Keratinocyte (primary cell): ENCODE measurements at regions not wholly inside any gene's neighbourhood (a gene's known extent, or its start where the extent isn't known, plus 50 kb on each side); places are given as distances from the start of the nearest gene placed in this dataset.

Experiments
- DNase-seq: peaks from one replicate; pipeline ENCODE4 v3.0.0-alpha.2; 2011; ENCODE audit warnings: low read depth, missing footprints, low spot score
- FAIRE-seq: peaks from 2 replicates; lab custom pipeline; 2011; peaks lifted over from hg19 to GRCh38; lab: Jason Lieb, UNC
- H2AFZ ChIP-seq: 2 replicates; pipeline ENCODE4 v1.6.0; 2012; ENCODE audit warnings: low read length, control low read depth, inconsistent platforms; ENCODE audit not compliant: control insufficient read depth
- H3K27ac ChIP-seq: 2 replicates; pipeline ENCODE4 v1.5.1; 2011; ENCODE audit warnings: low read length; ENCODE audit not compliant: control insufficient read depth, insufficient read depth
- H3K27me3 ChIP-seq: 3 replicates; pipeline ENCODE4 v1.6.0; 2011; ENCODE audit warnings: low read length; ENCODE audit not compliant: control insufficient read depth, insufficient read depth; ENCODE audit errors: extremely low read depth
- H3K36me3 ChIP-seq, 2 experiments: 2 replicates in 1 of 2; 3 replicates in 1 of 2; pipeline ENCODE4 v1.5.1; 2011; ENCODE audit warnings: low read length in 2 of 2, mild to moderate bottlenecking in 1 of 2; ENCODE audit not compliant: control insufficient read depth in 2 of 2, insufficient read depth in 2 of 2; ENCODE audit errors: extremely low read depth in 1 of 2
- H3K4me1 ChIP-seq: 3 replicates; pipeline ENCODE4 v1.5.1; 2011; ENCODE audit warnings: low read length; ENCODE audit not compliant: control insufficient read depth, insufficient read depth; ENCODE audit errors: extremely low read depth
- H3K4me2 ChIP-seq: 3 replicates; pipeline ENCODE4 v1.6.0; 2011; ENCODE audit warnings: low read depth, low read length; ENCODE audit not compliant: control insufficient read depth, insufficient read depth; ENCODE audit errors: extremely low read depth
- H3K4me3 ChIP-seq, 3 experiments: fragments of 200-600 bp in 1 of 3; sonication (generic) in 1 of 3; 2 replicates in 2 of 3; 3 replicates in 1 of 3; pipeline ENCODE4 v1.5.1; 2011 to 2016; ENCODE audit warnings: low read length in 3 of 3, mild to moderate bottlenecking in 3 of 3, control low read depth in 2 of 3, inconsistent platforms in 1 of 3, low read depth in 1 of 3, mixed read lengths in 1 of 3, mixed run types in 1 of 3, moderate library complexity in 1 of 3; ENCODE audit not compliant: control insufficient read depth in 2 of 3, insufficient read depth in 2 of 3; ENCODE audit errors: extremely low read depth in 1 of 3
- H3K79me2 ChIP-seq: 2 replicates; pipeline ENCODE4 v1.6.0; 2012; ENCODE audit warnings: low read length; ENCODE audit not compliant: control insufficient read depth, insufficient read depth
- H3K9ac ChIP-seq: 3 replicates; pipeline ENCODE4 v1.6.0; 2011; ENCODE audit warnings: low read length; ENCODE audit not compliant: control insufficient read depth, insufficient read depth; ENCODE audit errors: extremely low read depth
- H3K9me1 ChIP-seq: 3 replicates; pipeline ENCODE4 v1.6.0; 2011; ENCODE audit warnings: low read length; ENCODE audit not compliant: control insufficient read depth, insufficient read depth; ENCODE audit errors: extremely low read depth
- H3K9me3 ChIP-seq: 2 replicates; pipeline ENCODE4 v1.5.1; 2012; ENCODE audit warnings: low read depth, low read length; ENCODE audit not compliant: control insufficient read depth
- H4K20me1 ChIP-seq: 3 replicates; pipeline ENCODE4 v1.6.0; 2011; ENCODE audit warnings: low read length; ENCODE audit not compliant: control insufficient read depth, insufficient read depth; ENCODE audit errors: extremely low read depth
- EZH2 ChIP-seq: IDR thresholded peaks from one replicate; pipeline ENCODE4 v1.6.1; 2012; ENCODE audit warnings: inconsistent platforms, mild to moderate bottlenecking, low read length, moderate library complexity
- dilution Hi-C: fragments of 300-500 bp; cut with MboI; formaldehyde crosslinking; loops from one replicate; pipeline ENCODE4 v1.7.0; 2020; ENCODE audit warnings: low sequenced_read_pairs; ENCODE audit not compliant: extremely low pct_ligation_motif_present
- TF ChIP-seq, protein P1 (sequence below), 3 experiments: IDR thresholded peaks in 1 of 3; conservative IDR thresholded peaks in 1 of 3; optimal IDR thresholded peaks in 1 of 3; 2 replicates in 2 of 3; 3 replicates in 1 of 3; pipeline versions ENCODE3 to v1.5.1; 2011; ENCODE audit warnings: low read length in 3 of 3, mild to moderate bottlenecking in 3 of 3, moderate library complexity in 2 of 3, control low read depth in 1 of 3, inconsistent platforms in 1 of 3; ENCODE audit not compliant: insufficient read depth in 2 of 3; ENCODE audit errors: extremely low read depth in 1 of 3

DNA sequence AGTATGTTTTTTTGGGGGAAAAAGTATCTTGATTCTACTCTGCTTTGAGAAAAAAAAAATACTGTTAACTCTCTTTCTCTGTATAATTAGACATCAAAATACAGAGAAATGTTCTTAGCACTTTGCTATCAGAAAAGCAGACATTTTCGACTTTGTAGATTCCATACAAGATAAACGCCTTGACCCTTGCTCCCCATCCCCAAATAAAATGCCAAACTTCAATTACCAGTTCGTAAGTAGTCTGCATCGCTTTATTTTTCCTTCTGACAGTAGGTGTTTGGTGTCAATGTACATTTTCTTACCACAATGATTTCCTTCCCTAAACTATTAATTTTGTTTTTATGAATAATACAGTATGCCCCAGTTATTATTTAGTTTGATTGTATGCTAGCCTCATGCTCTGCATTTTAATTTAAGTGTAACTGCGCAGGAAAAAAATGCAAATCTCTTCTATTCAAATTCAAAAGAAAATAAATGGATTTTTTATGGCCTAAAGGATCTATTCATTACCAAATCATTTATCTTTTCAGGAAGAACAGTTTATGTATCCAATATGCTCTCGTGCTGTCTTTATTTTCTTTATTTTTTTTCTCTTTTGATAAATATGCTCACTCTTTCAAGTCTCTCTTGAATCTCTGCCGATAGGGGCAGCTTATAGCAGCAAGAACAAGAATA lies 84.8 kb upstream of the ZNF217 start:
- TF ChIP-seq, protein P1, sequence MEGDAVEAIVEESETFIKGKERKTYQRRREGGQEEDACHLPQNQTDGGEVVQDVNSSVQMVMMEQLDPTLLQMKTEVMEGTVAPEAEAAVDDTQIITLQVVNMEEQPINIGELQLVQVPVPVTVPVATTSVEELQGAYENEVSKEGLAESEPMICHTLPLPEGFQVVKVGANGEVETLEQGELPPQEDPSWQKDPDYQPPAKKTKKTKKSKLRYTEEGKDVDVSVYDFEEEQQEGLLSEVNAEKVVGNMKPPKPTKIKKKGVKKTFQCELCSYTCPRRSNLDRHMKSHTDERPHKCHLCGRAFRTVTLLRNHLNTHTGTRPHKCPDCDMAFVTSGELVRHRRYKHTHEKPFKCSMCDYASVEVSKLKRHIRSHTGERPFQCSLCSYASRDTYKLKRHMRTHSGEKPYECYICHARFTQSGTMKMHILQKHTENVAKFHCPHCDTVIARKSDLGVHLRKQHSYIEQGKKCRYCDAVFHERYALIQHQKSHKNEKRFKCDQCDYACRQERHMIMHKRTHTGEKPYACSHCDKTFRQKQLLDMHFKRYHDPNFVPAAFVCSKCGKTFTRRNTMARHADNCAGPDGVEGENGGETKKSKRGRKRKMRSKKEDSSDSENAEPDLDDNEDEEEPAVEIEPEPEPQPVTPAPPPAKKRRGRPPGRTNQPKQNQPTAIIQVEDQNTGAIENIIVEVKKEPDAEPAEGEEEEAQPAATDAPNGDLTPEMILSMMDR (optimal IDR thresholded peaks at IDR 0.05 in 1 of 3, IDR thresholded peaks at IDR 0.05 in 1 of 3, conservative IDR thresholded peaks at IDR 0.05 in 1 of 3; ENCODE audit: extremely low read depth in 1 of 3, insufficient read depth in 2 of 3, low read length in 3 of 3) = no peak
- TF ChIP-seq EZH2 = no peak
- Histone ChIP-seq H3K9me1 (no peaks in the 10 kb centered on the region), H3K36me3 (no peaks in the 10 kb centered on the region), H3K4me2 (no peak overlapping the region), H3K27ac (no peak overlapping the region), H3K4me3 (no peak overlapping the region), H3K4me1 (peaks cover 2% of the 10 kb centered on the region), H2AFZ (no peak overlapping the region), H3K9ac (no peak overlapping the region), H3K9me3 (no peaks in the 10 kb centered on the region), H3K27me3 (no peaks in the 10 kb centered on the region), H4K20me1 (no peaks in the 10 kb centered on the region), H3K79me2 (no peaks in the 10 kb centered on the region)
- dilution Hi-C loops = no loop called here
- no peak for DNase-seq
- FAIRE-seq = no peak

DNA sequence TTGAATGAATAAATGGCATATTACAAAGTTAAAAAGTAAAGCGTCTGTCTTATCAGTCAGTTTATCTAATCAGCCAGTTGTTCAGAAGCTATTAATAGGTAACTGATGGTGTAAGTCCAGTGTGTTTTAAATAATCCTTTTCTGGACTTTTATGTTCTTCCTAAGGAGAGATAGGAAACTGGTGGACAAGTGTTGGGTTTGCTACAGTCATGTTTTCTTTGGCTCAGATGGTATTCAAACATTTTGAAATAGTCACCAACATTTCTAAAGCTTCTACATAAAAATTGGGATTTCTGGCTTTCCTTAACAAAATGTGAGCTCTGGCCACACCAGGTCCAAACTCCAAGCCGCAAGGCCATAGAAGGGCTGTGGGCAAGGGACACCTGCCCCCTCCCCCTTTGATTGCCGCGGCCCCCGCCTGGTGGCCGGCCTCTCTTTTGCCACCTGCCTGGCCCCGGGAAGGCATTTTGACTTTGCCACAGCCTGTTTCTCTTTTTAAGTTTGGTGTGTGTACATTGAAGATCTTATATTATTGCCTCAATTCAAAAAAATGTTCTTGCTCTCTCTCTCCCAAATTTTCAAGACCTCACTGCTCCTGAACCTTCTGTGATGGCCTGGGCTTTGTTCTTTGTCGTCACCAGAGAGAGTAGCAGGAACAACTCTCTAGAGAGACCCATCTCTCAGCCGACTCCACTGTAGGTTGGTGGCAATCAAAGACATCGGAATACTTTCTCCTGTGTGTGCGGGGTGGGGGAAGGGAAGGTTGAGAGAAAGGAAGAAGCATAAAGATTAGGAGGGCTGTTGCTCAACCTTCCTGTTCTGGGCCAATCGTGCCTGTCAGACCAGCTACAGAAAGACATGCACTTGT lies 84.0 kb upstream of the ZNF217 start:
- DNase-seq (no peak), FAIRE-seq (no peak)
- no peak overlapping the region for H3K27ac ChIP-seq
- H3K4me1 ChIP-seq = peaks cover 2% of the 10 kb centered on the region
- H3K9me3 ChIP-seq = no peaks in the 10 kb centered on the region
- H3K4me3 ChIP-seq = no peak overlapping the region
- no peak overlapping the region for H3K4me2 ChIP-seq
- TF ChIP-seq, protein P1 (optimal IDR thresholded peaks at IDR 0.05 in 1 of 3, IDR thresholded peaks at IDR 0.05 in 1 of 3, conservative IDR thresholded peaks at IDR 0.05 in 1 of 3; ENCODE audit: extremely low read depth in 1 of 3, insufficient read depth in 2 of 3, low read length in 3 of 3) = no peak
- TF ChIP-seq EZH2 = no peak
- no peaks in the 10 kb centered on the region for H3K9me1 ChIP-seq
- H4K20me1 ChIP-seq = no peaks in the 10 kb centered on the region
- no peaks in the 10 kb centered on the region for H3K36me3 ChIP-seq
- H3K27me3 ChIP-seq = no peaks in the 10 kb centered on the region
- dilution Hi-C loops = no loop called here
- H3K79me2 ChIP-seq = no peaks in the 10 kb centered on the region
- no peak overlapping the region for H2AFZ ChIP-seq
- no peak overlapping the region for H3K9ac ChIP-seq
